ENCODE measurements at regions not wholly inside any gene's neighbourhood (a gene's known extent, or its start where the extent isn't known, plus 50 kb on each side); places are given as distances from the start of the nearest gene placed in this dataset.

- TF ChIP-seq ETV6 (CRISPR knock-in tag; IDR thresholded peaks at IDR 0.05) (no peak), ESRRA (CRISPR knock-in tag; IDR thresholded peaks at IDR 0.05; ENCODE audit: borderline replicate concordance) (no peak), TEAD1 (CRISPR knock-in tag; IDR thresholded peaks at IDR 0.05) (no peak), E2F5 (CRISPR knock-in tag; IDR thresholded peaks at IDR 0.05) (no peak), SOX15 (CRISPR knock-in tag; IDR thresholded peaks at IDR 0.05) (no peak), ZNF423 (CRISPR knock-in tag; IDR thresholded peaks at IDR 0.05) (no peak), ZBTB43 (CRISPR knock-in tag; IDR thresholded peaks at IDR 0.05) (no peak)
Observed at GRCh38 chr7:21099432-21099831, 312.7 kb upstream of the SP8 start (continued).

GRCh38 chr7:21099955-21100354 is 313.3 kb upstream of the SP8 start:
- POLR2A ChIA-PET: no interaction called here
- no peaks in the 10 kb centered on the region for H3K9me3 Mint-ChIP-seq
- no peak overlapping the region for H3K27ac Mint-ChIP-seq
- no peak for DNase-seq (ENCODE audit: low spot score)
- H3K27me3 Mint-ChIP-seq (ENCODE audit: low read depth): no peaks in the 10 kb centered on the region
- no peaks in the 10 kb centered on the region for H3K36me3 Mint-ChIP-seq
- ATAC-seq: no peak
- no peak overlapping the region for H3K4me3 Mint-ChIP-seq
- CTCF ChIA-PET: no interaction called here
- no peak for TF ChIP-seq SMAD3 (CRISPR knock-in tag; IDR thresholded peaks at IDR 0.05; ENCODE audit: borderline replicate concordance)
- no peak for TF ChIP-seq STAT6 (CRISPR knock-in tag; conservative IDR thresholded peaks at IDR 0.05; ENCODE audit: low read depth)
- no peak for TF ChIP-seq HMGXB4 (CRISPR knock-in tag; IDR thresholded peaks at IDR 0.05)
- TF ChIP-seq NFE2L1 (CRISPR knock-in tag; IDR thresholded peaks at IDR 0.05): no peak
- TF ChIP-seq ZBTB21 (CRISPR knock-in tag; IDR thresholded peaks at IDR 0.05; ENCODE audit: borderline replicate concordance): no peak
- no peak for TF ChIP-seq ZSCAN18 (CRISPR knock-in tag; IDR thresholded peaks at IDR 0.05)
- TF ChIP-seq GABPB1 (CRISPR knock-in tag; IDR thresholded peaks at IDR 0.05): no peak
- no peak for TF ChIP-seq TP53 (CRISPR knock-in tag; IDR thresholded peaks at IDR 0.05)
- no peak for TF ChIP-seq NFATC4 (CRISPR knock-in tag; IDR thresholded peaks at IDR 0.05)
- TF ChIP-seq ESRRA (CRISPR knock-in tag; IDR thresholded peaks at IDR 0.05; ENCODE audit: borderline replicate concordance): no peak
- TF ChIP-seq IRF2 (CRISPR knock-in tag; IDR thresholded peaks at IDR 0.05; ENCODE audit: borderline replicate concordance, low read depth): no peak
- no peak for TF ChIP-seq AR (CRISPR knock-in tag; IDR thresholded peaks at IDR 0.05)
- TF ChIP-seq FOXJ3 (CRISPR knock-in tag; IDR thresholded peaks at IDR 0.05; ENCODE audit: borderline replicate concordance): no peak
- TF ChIP-seq MYBL2 (CRISPR knock-in tag; IDR thresholded peaks at IDR 0.05): no peak
- TF ChIP-seq ZNF423 (CRISPR knock-in tag; IDR thresholded peaks at IDR 0.05): no peak
- TF ChIP-seq ZNF317 (CRISPR knock-in tag; IDR thresholded peaks at IDR 0.05; ENCODE audit: borderline replicate concordance, low read depth): no peak
- H3K4me1 Mint-ChIP-seq: peaks cover 2% of the 10 kb centered on the region; the same call in 1 of the 2 replicates
